HG02610 (cell line): ENCODE measurements at regions not wholly inside any gene's neighbourhood (a gene's known extent, or its start where the extent isn't known, plus 50 kb on each side); places are given as distances from the start of the nearest gene placed in this dataset.

Experiments
- ATAC-seq: cut with Tn5 transposase; IDR thresholded peaks from one replicate; pipeline ENCODE4 v1.9.1; 2021; ENCODE audit warnings: mild to moderate bottlenecking, moderate library complexity; ENCODE audit not compliant: unreplicated experiment

DNA sequence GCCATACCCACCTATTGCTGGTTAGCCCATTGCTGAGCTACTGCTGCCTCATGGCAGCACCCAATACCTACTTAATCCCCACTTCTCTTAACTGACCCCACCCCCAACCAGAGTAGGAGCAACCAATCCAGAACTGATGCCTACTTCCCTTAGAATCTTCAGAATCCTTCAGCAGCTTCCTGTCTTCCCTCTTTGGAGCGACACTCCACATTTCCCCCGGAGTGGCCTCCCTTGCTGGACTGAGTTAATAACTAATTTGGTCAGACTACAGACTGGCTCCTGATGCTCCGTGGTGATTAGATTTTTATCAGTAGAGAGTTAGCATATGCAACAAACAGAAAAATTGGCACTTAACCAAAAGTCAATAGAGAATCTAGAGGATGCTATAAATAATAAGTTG, 51.2 kb upstream of the UBR2 start:
- ATAC-seq: no peak

DNA sequence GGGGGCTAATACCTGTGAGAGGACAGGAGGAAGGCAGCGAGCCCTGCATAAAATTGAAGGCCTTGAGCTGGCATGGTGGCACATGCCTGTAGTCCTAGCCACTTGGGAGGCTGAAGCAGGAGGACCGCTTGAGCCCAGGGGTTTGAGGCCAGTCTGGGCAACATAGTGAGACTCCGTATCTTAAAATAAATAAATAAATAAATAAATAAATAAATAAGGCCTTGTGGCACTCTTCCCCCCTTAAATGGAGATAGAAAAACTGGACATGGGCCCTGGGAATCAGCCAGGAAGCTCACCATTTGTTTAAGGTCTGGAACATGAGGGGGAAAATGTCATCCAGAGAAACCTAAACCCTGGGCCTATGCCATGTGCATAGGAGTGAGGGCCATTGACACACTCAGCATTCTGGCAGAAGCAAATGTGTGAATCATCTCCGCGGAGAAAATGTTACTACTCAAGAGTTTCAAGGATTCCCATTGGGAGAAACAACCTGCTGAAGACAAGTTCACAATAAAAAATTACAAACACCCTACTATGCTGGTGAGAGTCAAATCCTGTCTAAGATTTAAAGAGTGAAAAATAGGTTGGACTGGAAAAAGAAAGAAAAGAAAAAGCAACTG, 51.9 kb upstream of the UBR2 start:
- no peak for ATAC-seq

DNA sequence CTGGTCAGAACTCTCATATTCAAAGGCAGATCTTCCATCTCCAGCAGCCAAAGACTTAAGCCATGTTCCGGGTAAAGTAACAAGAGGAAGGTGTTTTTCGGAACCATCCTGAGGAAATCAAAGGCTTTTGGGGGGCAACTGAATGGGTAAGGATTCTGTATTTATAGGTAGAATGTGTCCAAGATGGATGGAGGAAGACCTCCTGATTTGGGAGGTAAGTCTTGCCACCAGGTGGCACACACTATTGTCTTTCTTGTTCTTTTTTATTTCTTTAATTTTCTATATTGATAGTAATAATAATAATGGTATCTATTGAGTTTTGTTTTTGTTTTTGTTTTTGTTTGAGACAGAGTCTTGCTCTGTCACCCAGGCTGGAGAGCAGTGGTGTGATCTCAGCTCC, 53.0 kb upstream of the UBR2 start:
- ATAC-seq: no peak

DNA sequence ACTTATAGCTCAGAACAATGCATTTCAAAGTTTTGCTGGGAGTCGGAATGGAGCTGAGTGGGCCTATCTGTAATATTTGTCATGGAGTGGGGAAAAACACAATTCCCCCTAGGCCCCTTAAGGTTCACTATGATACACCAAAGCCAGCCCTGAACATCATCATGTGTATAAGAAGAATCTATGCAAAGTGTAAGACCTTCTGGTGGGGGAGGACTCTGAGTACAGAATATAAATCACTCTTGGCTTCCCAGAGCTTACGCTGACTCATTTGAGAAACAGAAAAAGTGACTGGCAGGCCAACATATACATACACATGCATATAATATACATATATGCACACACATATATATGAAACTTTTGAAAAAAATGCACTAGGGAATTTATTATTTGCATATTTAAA, 54.1 kb upstream of the UBR2 start:
- peak; percentile 59 for ATAC-seq

DNA sequence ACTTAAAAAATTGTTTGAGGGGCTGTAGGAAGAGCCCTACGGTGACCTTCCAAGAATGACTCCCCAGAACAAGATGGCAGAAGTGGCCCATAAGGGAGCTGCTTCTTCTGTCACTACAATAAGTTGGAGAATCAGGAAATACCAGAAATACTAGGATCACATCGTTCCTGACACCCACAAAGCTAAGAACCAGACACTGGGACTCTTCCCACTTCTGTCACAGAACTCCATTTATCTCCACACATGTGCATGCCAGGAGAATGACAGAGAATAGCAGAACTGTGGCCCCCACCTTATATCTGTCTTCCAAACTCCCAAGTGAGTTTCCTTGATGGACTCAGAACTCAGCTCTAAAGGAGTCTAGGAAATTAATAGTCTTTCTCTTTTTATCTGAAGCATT, 54.6 kb upstream of the UBR2 start:
- no peak for ATAC-seq

DNA sequence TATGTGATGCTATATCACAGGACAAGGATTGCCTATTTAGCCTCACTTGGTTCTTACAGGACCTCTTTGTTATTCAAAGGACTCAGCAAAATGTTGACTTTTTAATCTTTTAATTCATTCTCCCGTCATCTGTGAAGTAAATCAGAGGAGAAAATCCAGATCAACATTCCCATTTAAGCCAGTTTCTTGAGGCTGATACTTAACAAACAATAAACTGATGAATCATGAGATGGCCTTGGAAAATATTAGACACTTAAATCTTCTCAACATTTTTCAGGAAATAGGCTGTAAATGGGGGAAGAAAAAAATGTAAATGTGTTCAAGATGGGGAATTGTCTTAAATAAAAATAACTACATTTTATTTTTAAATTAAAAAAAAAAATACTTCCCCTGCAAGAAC, 55.9 kb upstream of the UBR2 start:
- ATAC-seq: no peak

DNA sequence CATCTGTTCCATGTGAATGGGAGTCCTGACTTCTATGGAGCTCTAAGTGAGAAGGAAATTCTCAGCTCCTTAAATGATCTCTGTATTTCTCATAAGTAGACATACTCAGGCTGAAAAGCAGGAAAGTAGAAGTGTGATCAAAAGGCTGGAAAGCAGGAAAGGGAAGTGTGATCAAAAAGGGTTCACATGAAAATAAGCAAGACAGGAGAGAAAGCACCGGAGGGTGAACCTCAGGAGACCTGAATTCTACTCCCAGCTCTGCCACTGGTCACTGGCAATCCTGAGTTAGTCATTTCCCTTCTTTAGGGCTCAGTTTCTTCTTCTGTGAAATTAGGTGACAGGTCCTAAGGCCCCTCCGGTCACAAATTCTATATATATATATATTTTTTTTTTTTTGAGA, 55.5 kb upstream of the TRERF1 start:
- no peak for ATAC-seq

DNA sequence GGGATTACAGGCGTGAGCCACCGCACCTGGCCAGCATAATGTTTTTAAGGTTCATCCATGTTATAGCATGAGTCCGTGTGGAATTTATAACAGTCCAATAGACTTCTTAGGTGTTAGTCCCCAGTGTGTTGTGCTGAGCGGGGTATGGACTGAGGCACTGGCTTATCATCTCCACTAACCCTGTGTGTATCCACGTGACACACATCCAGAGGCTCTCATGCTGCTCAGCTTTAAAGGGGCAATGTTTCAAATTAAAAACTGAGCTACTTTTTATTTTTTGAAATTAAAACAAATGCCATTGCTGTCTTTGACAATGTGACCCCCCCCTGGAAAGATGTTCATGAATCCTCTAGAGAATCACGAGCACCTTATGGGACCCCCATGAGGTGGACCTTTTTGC, 54.3 kb upstream of the TRERF1 start:
- no peak for ATAC-seq

DNA sequence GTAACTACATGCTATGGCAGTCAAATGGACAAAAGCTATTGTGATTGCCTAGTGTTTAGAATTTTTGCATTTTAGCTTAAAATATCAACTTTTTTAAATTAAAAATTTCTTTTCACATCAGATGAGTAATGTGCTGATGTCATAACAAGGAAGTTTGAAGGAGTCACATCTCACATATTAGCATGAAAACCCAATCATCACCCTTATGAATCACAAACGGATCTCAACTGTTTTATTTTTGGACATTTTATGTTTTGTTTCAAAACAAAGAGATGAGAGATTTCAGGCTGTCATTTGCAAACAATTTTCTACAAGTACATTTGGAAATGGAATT, 53.6 kb upstream of the TRERF1 start:
- ATAC-seq: no peak

DNA sequence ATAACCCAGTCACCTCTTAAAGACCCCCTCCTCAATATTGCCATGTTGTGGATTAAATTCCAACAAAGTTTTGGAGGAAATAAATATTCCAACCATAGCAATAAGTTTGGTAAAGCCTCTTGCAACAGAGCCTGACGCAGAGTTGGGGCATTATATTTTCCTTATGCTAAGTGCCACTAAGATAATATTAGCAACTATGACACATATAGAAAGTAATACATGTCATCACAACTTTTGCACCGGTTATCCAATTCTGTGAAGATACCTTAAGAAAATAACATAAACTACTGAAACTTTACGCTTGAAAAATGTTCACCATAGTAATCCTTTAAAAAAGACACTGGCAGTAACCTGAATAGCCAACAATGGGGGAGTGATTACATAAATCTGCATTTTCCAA, 52.2 kb upstream of the TRERF1 start:
- no peak for ATAC-seq

DNA sequence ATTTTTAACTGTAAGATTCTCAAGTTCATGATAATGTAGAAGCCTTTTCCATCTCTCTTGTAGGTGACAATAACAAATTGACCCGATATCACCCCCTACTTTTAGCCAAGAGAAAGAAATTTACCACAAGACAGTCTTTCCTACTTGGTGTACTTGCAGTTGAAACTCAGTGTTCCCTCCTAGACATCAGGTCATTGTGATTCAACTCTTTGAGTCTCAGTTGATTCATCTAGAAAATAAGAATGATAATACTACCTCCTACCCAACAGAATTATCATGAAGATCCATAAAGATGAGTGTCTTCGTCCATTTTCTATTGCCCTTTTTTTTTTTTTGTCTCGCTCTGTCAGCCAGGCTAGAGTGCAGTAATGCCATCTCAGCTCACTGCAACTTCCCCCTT, 51.3 kb upstream of the TRERF1 start:
- ATAC-seq: no peak

DNA sequence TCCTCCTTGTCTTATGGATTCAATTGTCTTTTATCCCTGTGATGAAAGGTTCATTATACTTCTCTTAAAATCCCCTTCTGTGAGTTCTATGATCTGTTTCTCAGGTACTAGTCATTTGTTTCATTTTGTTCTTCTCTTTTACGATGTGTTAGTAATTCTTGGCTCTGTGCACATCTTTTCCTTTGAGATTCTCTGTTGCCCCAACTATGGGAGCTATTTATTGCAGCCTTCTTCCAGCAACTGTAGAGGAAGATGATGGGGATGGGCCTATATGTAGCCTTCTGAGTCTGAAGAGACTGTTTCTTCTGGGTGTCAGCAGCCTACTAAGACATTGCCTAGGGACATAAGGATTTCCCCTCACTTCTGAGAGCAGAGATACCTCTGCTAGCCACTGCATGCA, 50.4 kb upstream of the TRERF1 start:
- no peak for ATAC-seq
